Fibroblast of mammary gland (primary cell): ENCODE measurements at regions not wholly inside any gene's neighbourhood (a gene's known extent, or its start where the extent isn't known, plus 50 kb on each side); places are given as distances from the start of the nearest gene placed in this dataset.

ENCODE experiments used
- DNase-seq: peaks from one replicate; pipeline ENCODE4 v3.0.0-alpha.2; 2010; ENCODE audit warnings: low read depth
- H3K4me3 ChIP-seq: 2 replicates; pipeline ENCODE4 v1.5.1; 2011; ENCODE audit warnings: low read depth, mild to moderate bottlenecking, low read length, moderate library complexity; ENCODE audit not compliant: control insufficient read depth
- CTCF ChIP-seq: conservative IDR thresholded peaks from 2 replicates; pipeline ENCODE4 v1.5.1; 2011; ENCODE audit warnings: low read depth, low read length, inconsistent platforms; ENCODE audit not compliant: control insufficient read depth, insufficient read depth

GRCh38 chr16:73480381-73480780, 432.5 kb upstream of the ZFHX3 start:
- H3K4me3 ChIP-seq, result no peak overlapping the region
- DNase-seq, result no peak
- TF ChIP-seq CTCF, result no peak

GRCh38 chr16:73473713-73474112, 425.8 kb upstream of the ZFHX3 start:
- DNase-seq, result no peak
- no peak overlapping the region for H3K4me3 ChIP-seq
- TF ChIP-seq CTCF, result no peak

GRCh38 chr16:73464834-73465233, 416.9 kb upstream of the ZFHX3 start:
- no peak overlapping the region for H3K4me3 ChIP-seq
- no peak for DNase-seq
- TF ChIP-seq CTCF, result no peak

GRCh38 chr16:73459586-73459985, 411.7 kb upstream of the ZFHX3 start:
- no peak overlapping the region for H3K4me3 ChIP-seq
- no peak for TF ChIP-seq CTCF
- no peak for DNase-seq

GRCh38 chr16:73457851-73458250, 409.9 kb upstream of the ZFHX3 start:
- TF ChIP-seq CTCF, result no peak
- H3K4me3 ChIP-seq, result no peak overlapping the region
- DNase-seq, result no peak

- DNase-seq, result no peak
- H3K4me3 ChIP-seq, result no peak overlapping the region
- TF ChIP-seq CTCF, result no peak
Observed at GRCh38 chr16:73448970-73449369, 401.0 kb upstream of the ZFHX3 start.

GRCh38 chr16:73447846-73448245, 399.9 kb upstream of the ZFHX3 start:
- no peak overlapping the region for H3K4me3 ChIP-seq
- DNase-seq, result no peak
- TF ChIP-seq CTCF, result no peak
